GM18907 (cell line): ENCODE measurements at regions not wholly inside any gene's neighbourhood (a gene's known extent, or its start where the extent isn't known, plus 50 kb on each side); places are given as distances from the start of the nearest gene placed in this dataset.
"Not testable (repeated sequence)": the region's sequence is repeated elsewhere in the genome, so short reads cannot be mapped to it uniquely, and the experiment has no call there.

ENCODE experiments used
- ATAC-seq: cut with Tn5 transposase; IDR thresholded peaks from one replicate; pipeline ENCODE4 v1.9.1; 2021; ENCODE audit warnings: mild to moderate bottlenecking, moderate library complexity; ENCODE audit not compliant: unreplicated experiment

- ATAC-seq = no peak
Observed at GRCh38 chr5:152118676-152119470, 194.2 kb upstream of the GLRA1 start.

GRCh38 chr5:152116934-152117333, 192.3 kb upstream of the GLRA1 start:
- no peak for ATAC-seq

GRCh38 chr5:152113401-152113800, 188.8 kb upstream of the GLRA1 start:
- peak; percentile 61 for ATAC-seq

- no peak for ATAC-seq
Observed at GRCh38 chr5:152107220-152107619, 182.6 kb upstream of the GLRA1 start.

GRCh38 chr5:152106571-152106970, 181.9 kb upstream of the GLRA1 start:
- no peak for ATAC-seq

- no peak for ATAC-seq
Observed at GRCh38 chr5:152105085-152105484, 180.4 kb upstream of the GLRA1 start.

- ATAC-seq = no peak
Observed at GRCh38 chr5:152104211-152104610, 179.6 kb upstream of the GLRA1 start.

GRCh38 chr5:152102908-152103307, 178.3 kb upstream of the GLRA1 start:
- not testable (repeated sequence) for ATAC-seq

- no peak for ATAC-seq
Observed at GRCh38 chr5:152102057-152102456, 177.4 kb upstream of the GLRA1 start.

- ATAC-seq = no peak
Observed at GRCh38 chr5:152100462-152100861, 175.8 kb upstream of the GLRA1 start.

- ATAC-seq = peak; percentile 56
Observed at GRCh38 chr5:152097128-152097527, 172.5 kb upstream of the GLRA1 start.

GRCh38 chr5:152094716-152095115, 170.1 kb upstream of the GLRA1 start:
- ATAC-seq = no peak

GRCh38 chr5:152094060-152094459, 169.4 kb upstream of the GLRA1 start:
- no peak for ATAC-seq

GRCh38 chr5:152092580-152092979, 167.9 kb upstream of the GLRA1 start:
- ATAC-seq = no peak

- no peak for ATAC-seq
Observed at GRCh38 chr5:152089644-152090043, 165.0 kb upstream of the GLRA1 start.

- ATAC-seq = no peak
Observed at GRCh38 chr5:152086668-152087067, 162.0 kb upstream of the GLRA1 start.

GRCh38 chr5:152084476-152084875, 159.8 kb upstream of the GLRA1 start:
- no peak for ATAC-seq

- no peak for ATAC-seq
Observed at GRCh38 chr5:152083231-152083630, 158.6 kb upstream of the GLRA1 start.

GRCh38 chr5:152072091-152072490, 147.4 kb upstream of the GLRA1 start:
- no peak for ATAC-seq

- no peak for ATAC-seq
Observed at GRCh38 chr5:152070591-152070990, 145.9 kb upstream of the GLRA1 start.

GRCh38 chr5:152066784-152067183, 142.1 kb upstream of the GLRA1 start:
- ATAC-seq = no peak

- no peak for ATAC-seq
Observed at GRCh38 chr5:152063004-152063403, 138.4 kb upstream of the GLRA1 start.

- no peak for ATAC-seq
Observed at GRCh38 chr5:152061095-152061494, 136.4 kb upstream of the GLRA1 start.
